ENCODE measurements at regions not wholly inside any gene's neighbourhood (a gene's known extent, or its start where the extent isn't known, plus 50 kb on each side); places are given as distances from the start of the nearest gene placed in this dataset.

DNA sequence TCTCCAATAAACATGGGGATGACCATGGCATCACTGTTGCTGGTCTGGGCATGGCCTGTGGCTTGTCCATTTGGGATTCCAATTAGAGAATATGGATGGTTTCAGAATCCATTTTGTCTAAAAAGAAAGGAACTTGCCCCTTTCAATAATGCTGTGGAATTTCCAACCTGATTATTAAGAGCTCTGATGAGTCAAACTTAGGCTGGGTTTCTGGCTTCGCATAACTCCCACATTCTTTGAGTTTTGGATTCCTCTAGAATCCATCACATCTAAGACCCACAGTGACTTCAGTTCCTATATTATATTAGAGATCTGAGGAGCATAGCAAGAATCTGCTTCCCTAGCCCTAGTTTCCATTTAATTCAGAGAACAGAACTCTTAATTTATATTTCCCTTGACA lies 531.5 kb downstream of the TNS1 start (continued):
- TF ChIP-seq, protein P1, sequence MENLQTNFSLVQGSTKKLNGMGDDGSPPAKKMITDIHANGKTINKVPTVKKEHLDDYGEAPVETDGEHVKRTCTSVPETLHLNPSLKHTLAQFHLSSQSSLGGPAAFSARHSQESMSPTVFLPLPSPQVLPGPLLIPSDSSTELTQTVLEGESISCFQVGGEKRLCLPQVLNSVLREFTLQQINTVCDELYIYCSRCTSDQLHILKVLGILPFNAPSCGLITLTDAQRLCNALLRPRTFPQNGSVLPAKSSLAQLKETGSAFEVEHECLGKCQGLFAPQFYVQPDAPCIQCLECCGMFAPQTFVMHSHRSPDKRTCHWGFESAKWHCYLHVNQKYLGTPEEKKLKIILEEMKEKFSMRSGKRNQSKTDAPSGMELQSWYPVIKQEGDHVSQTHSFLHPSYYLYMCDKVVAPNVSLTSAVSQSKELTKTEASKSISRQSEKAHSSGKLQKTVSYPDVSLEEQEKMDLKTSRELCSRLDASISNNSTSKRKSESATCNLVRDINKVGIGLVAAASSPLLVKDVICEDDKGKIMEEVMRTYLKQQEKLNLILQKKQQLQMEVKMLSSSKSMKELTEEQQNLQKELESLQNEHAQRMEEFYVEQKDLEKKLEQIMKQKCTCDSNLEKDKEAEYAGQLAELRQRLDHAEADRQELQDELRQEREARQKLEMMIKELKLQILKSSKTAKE (IDR thresholded peaks at IDR 0.05; ENCODE audit: low read depth, poor library complexity, severe bottlenecking): no peak
- TF ChIP-seq POLR2AphosphoS5 (IDR thresholded peaks at IDR 0.05; ENCODE audit: low read length): no peak
- TF ChIP-seq MTA3 (IDR thresholded peaks at IDR 0.05; ENCODE audit: borderline replicate concordance, low read length): no peak
- no peak for TF ChIP-seq RBBP5 (conservative IDR thresholded peaks at IDR 0.05)
- no peak for TF ChIP-seq ZNF274 (IDR thresholded peaks at IDR 0.05; ENCODE audit: insufficient read depth, insufficient read length)
- TF ChIP-seq NR2C1 (IDR thresholded peaks at IDR 0.05): no peak

DNA sequence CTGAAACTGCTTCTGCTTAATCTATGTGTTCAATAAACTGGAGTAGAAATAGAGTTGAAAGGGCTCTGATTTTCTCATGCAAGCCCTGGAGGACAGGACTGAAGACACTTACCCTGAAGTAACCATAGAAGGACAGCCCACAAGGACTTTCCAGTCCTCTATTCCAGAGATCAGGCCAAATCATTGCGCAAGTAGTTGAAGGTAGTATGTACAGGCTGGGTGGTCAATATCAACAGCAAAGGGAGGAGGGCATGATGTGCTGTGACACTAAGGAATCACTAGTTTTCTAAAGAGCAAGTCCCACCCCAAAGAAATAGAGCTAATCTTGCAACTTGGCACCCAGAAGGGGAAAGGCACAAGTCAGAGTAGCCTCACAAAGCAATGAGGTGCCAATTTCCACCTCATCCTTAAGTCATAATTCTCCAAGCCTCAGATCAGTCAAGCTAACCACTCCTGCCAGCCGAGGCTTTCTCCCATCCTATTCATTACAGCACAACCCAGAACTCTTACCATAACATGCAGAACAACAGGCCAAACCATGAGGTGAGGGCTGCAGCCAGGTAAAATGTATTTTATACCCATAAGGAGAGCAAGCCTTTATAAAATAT lies 533.5 kb downstream of the TNS1 start:
- Histone ChIP-seq H3K4me1 (ENCODE audit: control insufficient read depth, insufficient read depth, low read length) (peaks cover 6% of the 10 kb centered on the region), H3K4me3 (no peak overlapping the region), H3K9ac (ENCODE audit: control insufficient read depth, insufficient read depth, low read length) (no peak overlapping the region), H3K27ac (ENCODE audit: control insufficient read depth, insufficient read depth) (no peak overlapping the region), H3K9me3 (replicated peaks; ENCODE audit: control insufficient read depth, insufficient read depth, low read length) (no peaks in the 10 kb centered on the region), H4K20me1 (ENCODE audit: control insufficient read depth, insufficient read depth) (no peaks in the 10 kb centered on the region), H3K27me3 (replicated peaks in 1 of 2; ENCODE audit: control insufficient read depth in 2 of 2, insufficient read depth in 2 of 2, low read length in 1 of 2) (no peaks in the 10 kb centered on the region), H3K79me2 (ENCODE audit: control insufficient read depth, insufficient read depth, low read length) (no peaks in the 10 kb centered on the region), H2AFZ (ENCODE audit: control insufficient read depth, low read depth, low read length) (no peak overlapping the region), H3K4me2 (ENCODE audit: control insufficient read depth, insufficient read depth) (no peak overlapping the region), H3K36me3 (ENCODE audit: control insufficient read depth in 2 of 2, insufficient read depth in 2 of 2, low read length in 1 of 2) (no peaks in the 10 kb centered on the region)
- in situ Hi-C loops (cut with MboI): no loop called here
- ChIA-PET POLR2A (no interaction called here), CTCF (interaction anchor here (1.0 kb wide), 1 partner anchor 21 kb away, joined by 3 read pairs; no protein-coding TSS in a partner anchor), SMC1A (ENCODE audit: uncharacterized antibody, unreplicated experiment) (no interaction called here), RAD21 (ENCODE audit: unreplicated experiment) (no interaction called here)
- whole genome bisulfite sequencing (ENCODE audit: insufficient coverage, insufficient replicate concordance, low lambda C conversion rate, missing lambda C conversion rate): 24% methylated on average over 2 of the region's 2 CpGs
- intact Hi-C loops (cut with micrococcal nuclease; ENCODE audit: unreplicated experiment): no loop called here
- no TSS peak for BruUV-seq (replicated peaks)
- FAIRE-seq: no peak
- DNase-seq (ENCODE audit: low read depth, low spot score): no peak
- no peak for ATAC-seq
- no peak for TF ChIP-seq LARP7 (IDR thresholded peaks at IDR 0.05)
- no peak for TF ChIP-seq RAD51 (IDR thresholded peaks at IDR 0.05)
- no peak for TF ChIP-seq EZH2 (IDR thresholded peaks at IDR 0.05; ENCODE audit: borderline replicate concordance, control insufficient read depth, low read depth, low read length)
- TF ChIP-seq, protein P2, sequence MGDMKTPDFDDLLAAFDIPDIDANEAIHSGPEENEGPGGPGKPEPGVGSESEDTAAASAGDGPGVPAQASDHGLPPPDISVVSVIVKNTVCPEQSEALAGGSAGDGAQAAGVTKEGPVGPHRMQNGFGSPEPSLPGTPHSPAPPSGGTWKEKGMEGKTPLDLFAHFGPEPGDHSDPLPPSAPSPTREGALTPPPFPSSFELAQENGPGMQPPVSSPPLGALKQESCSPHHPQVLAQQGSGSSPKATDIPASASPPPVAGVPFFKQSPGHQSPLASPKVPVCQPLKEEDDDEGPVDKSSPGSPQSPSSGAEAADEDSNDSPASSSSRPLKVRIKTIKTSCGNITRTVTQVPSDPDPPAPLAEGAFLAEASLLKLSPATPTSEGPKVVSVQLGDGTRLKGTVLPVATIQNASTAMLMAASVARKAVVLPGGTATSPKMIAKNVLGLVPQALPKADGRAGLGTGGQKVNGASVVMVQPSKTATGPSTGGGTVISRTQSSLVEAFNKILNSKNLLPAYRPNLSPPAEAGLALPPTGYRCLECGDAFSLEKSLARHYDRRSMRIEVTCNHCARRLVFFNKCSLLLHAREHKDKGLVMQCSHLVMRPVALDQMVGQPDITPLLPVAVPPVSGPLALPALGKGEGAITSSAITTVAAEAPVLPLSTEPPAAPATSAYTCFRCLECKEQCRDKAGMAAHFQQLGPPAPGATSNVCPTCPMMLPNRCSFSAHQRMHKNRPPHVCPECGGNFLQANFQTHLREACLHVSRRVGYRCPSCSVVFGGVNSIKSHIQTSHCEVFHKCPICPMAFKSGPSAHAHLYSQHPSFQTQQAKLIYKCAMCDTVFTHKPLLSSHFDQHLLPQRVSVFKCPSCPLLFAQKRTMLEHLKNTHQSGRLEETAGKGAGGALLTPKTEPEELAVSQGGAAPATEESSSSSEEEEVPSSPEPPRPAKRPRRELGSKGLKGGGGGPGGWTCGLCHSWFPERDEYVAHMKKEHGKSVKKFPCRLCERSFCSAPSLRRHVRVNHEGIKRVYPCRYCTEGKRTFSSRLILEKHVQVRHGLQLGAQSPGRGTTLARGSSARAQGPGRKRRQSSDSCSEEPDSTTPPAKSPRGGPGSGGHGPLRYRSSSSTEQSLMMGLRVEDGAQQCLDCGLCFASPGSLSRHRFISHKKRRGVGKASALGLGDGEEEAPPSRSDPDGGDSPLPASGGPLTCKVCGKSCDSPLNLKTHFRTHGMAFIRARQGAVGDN (IDR thresholded peaks at IDR 0.05): no peak
- TF ChIP-seq BACH1 (IDR thresholded peaks at IDR 0.05; ENCODE audit: borderline replicate concordance): no peak
- TF ChIP-seq, protein P3, sequence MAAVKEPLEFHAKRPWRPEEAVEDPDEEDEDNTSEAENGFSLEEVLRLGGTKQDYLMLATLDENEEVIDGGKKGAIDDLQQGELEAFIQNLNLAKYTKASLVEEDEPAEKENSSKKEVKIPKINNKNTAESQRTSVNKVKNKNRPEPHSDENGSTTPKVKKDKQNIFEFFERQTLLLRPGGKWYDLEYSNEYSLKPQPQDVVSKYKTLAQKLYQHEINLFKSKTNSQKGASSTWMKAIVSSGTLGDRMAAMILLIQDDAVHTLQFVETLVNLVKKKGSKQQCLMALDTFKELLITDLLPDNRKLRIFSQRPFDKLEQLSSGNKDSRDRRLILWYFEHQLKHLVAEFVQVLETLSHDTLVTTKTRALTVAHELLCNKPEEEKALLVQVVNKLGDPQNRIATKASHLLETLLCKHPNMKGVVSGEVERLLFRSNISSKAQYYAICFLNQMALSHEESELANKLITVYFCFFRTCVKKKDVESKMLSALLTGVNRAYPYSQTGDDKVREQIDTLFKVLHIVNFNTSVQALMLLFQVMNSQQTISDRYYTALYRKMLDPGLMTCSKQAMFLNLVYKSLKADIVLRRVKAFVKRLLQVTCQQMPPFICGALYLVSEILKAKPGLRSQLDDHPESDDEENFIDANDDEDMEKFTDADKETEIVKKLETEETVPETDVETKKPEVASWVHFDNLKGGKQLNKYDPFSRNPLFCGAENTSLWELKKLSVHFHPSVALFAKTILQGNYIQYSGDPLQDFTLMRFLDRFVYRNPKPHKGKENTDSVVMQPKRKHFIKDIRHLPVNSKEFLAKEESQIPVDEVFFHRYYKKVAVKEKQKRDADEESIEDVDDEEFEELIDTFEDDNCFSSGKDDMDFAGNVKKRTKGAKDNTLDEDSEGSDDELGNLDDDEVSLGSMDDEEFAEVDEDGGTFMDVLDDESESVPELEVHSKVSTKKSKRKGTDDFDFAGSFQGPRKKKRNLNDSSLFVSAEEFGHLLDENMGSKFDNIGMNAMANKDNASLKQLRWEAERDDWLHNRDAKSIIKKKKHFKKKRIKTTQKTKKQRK (IDR thresholded peaks at IDR 0.05; ENCODE audit: low read depth, low read length): no peak
- no peak for TF ChIP-seq SRF (IDR thresholded peaks at IDR 0.05; ENCODE audit: low read depth in 2 of 2, low read length in 2 of 2)
- TF ChIP-seq SREBF1 (IDR thresholded peaks at IDR 0.05; ENCODE audit: low read length): no peak
- no peak for TF ChIP-seq MEF2B (IDR thresholded peaks at IDR 0.05; ENCODE audit: partially characterized antibody, poor library complexity, severe bottlenecking)

Measured in GM12878 (cell line).